ENCODE measurements at regions not wholly inside any gene's neighbourhood (a gene's known extent, or its start where the extent isn't known, plus 50 kb on each side); places are given as distances from the start of the nearest gene placed in this dataset.

DNA sequence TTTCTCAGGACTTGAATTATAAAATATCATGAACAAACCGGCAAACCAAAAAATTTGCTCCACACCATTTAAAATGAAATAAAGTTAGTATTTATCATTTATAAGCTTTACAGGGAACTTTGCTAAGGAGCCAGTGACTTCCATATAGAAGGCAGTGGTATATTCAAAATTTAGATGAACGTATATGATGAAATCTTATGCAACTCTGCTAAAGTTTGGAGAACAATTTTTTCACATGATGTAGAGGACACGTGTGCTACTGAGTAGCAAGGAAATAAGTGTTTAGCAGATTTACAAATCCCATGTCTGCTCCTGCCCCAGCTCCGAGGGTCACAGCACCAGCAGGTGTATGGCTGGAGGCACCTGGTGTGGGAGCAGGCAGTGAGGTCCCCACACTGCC is 70.8 kb upstream of the IFNG-AS1 start:
- DNase-seq (ENCODE audit: low read depth, low spot score) = no peak
- no TSS peak for BruUV-seq (replicated peaks)
- in situ Hi-C loops (cut with HindIII; ENCODE audit: low pct_unique_long_range_greater_than_20kb, low sequenced_read_pairs) = no loop called here
- ATAC-seq = no peak
- TF ChIP-seq SIN3A (IDR thresholded peaks at IDR 0.05; ENCODE audit: borderline replicate concordance, insufficient read depth, low read depth, low read length) (no peak), TCF7L2 (IDR thresholded peaks at IDR 0.05; ENCODE audit: low read depth, low read length) (no peak), POLR2AphosphoS5 (IDR thresholded peaks at IDR 0.05; ENCODE audit: low read depth, low read length) (no peak)
- TF ChIP-seq, protein P1, sequence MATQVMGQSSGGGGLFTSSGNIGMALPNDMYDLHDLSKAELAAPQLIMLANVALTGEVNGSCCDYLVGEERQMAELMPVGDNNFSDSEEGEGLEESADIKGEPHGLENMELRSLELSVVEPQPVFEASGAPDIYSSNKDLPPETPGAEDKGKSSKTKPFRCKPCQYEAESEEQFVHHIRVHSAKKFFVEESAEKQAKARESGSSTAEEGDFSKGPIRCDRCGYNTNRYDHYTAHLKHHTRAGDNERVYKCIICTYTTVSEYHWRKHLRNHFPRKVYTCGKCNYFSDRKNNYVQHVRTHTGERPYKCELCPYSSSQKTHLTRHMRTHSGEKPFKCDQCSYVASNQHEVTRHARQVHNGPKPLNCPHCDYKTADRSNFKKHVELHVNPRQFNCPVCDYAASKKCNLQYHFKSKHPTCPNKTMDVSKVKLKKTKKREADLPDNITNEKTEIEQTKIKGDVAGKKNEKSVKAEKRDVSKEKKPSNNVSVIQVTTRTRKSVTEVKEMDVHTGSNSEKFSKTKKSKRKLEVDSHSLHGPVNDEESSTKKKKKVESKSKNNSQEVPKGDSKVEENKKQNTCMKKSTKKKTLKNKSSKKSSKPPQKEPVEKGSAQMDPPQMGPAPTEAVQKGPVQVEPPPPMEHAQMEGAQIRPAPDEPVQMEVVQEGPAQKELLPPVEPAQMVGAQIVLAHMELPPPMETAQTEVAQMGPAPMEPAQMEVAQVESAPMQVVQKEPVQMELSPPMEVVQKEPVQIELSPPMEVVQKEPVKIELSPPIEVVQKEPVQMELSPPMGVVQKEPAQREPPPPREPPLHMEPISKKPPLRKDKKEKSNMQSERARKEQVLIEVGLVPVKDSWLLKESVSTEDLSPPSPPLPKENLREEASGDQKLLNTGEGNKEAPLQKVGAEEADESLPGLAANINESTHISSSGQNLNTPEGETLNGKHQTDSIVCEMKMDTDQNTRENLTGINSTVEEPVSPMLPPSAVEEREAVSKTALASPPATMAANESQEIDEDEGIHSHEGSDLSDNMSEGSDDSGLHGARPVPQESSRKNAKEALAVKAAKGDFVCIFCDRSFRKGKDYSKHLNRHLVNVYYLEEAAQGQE (IDR thresholded peaks at IDR 0.05; ENCODE audit: insufficient read depth in 1 of 2, low read depth in 2 of 2, low read length in 1 of 2) = no peak
- TF ChIP-seq, protein P2, sequence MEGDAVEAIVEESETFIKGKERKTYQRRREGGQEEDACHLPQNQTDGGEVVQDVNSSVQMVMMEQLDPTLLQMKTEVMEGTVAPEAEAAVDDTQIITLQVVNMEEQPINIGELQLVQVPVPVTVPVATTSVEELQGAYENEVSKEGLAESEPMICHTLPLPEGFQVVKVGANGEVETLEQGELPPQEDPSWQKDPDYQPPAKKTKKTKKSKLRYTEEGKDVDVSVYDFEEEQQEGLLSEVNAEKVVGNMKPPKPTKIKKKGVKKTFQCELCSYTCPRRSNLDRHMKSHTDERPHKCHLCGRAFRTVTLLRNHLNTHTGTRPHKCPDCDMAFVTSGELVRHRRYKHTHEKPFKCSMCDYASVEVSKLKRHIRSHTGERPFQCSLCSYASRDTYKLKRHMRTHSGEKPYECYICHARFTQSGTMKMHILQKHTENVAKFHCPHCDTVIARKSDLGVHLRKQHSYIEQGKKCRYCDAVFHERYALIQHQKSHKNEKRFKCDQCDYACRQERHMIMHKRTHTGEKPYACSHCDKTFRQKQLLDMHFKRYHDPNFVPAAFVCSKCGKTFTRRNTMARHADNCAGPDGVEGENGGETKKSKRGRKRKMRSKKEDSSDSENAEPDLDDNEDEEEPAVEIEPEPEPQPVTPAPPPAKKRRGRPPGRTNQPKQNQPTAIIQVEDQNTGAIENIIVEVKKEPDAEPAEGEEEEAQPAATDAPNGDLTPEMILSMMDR (IDR thresholded peaks at IDR 0.05) = no peak
- Histone ChIP-seq H3K36me3 (ENCODE audit: control insufficient read depth, insufficient read depth, low read length) (no peaks in the 10 kb centered on the region), H3K9me3 (ENCODE audit: control insufficient read depth, insufficient read depth, low read depth, low read length) (no peaks in the 10 kb centered on the region), H3K27ac (ENCODE audit: low read length) (no peak overlapping the region), H3K4me1 (ENCODE audit: control insufficient read depth, insufficient read depth, low read length) (no peaks in the 10 kb centered on the region), H3K4me3 (ENCODE audit: low read depth in 2 of 2, low read length in 2 of 2) (no peak overlapping the region), H3K27me3 (ENCODE audit: control insufficient read depth, insufficient read depth, low read length) (peaks cover 2% of the 10 kb centered on the region; the same call in 1 of the 2 replicates)
- ChIA-PET POLR2A (no interaction called here), CTCF (no interaction called here)
- intact Hi-C loops (cut with micrococcal nuclease; ENCODE audit: unreplicated experiment) = no loop called here

DNA sequence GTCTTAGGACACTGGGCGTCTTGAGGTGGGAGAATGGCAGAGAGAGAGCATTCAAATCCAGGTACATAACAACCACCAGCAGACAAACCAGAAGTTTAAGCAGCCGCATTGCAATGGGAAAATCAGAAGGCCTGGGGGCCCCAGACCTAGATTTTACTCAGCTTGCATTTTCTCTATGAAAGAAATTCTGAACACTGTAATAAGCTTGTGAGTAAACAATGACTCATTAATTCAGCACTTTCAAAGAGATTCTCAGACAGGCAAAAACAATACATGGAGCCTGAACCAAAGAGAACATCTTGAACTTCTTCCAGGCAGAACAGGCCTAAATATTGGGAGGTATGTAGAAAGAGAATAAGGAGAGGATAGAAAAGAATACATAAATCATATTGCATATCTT is 69.8 kb upstream of the IFNG-AS1 start:
- in situ Hi-C loops (cut with HindIII; ENCODE audit: low pct_unique_long_range_greater_than_20kb, low sequenced_read_pairs) = no loop called here
- Histone ChIP-seq H3K9me3 (ENCODE audit: control insufficient read depth, insufficient read depth, low read depth, low read length) (no peaks in the 10 kb centered on the region), H3K4me1 (ENCODE audit: control insufficient read depth, insufficient read depth, low read length) (no peaks in the 10 kb centered on the region), H3K4me3 (ENCODE audit: low read depth in 2 of 2, low read length in 2 of 2) (no peak overlapping the region), H3K27ac (ENCODE audit: low read length) (no peak overlapping the region), H3K36me3 (ENCODE audit: control insufficient read depth, insufficient read depth, low read length) (no peaks in the 10 kb centered on the region), H3K27me3 (ENCODE audit: control insufficient read depth, insufficient read depth, low read length) (peaks cover 2% of the 10 kb centered on the region; the same call in 1 of the 2 replicates)
- POLR2A ChIA-PET = no interaction called here
- CTCF ChIA-PET = no interaction called here
- no TSS peak for BruUV-seq (replicated peaks)
- no peak for ATAC-seq
- intact Hi-C loops (cut with micrococcal nuclease; ENCODE audit: unreplicated experiment) = no loop called here
- no peak for TF ChIP-seq TCF7L2 (IDR thresholded peaks at IDR 0.05; ENCODE audit: low read depth, low read length)
- TF ChIP-seq POLR2AphosphoS5 (IDR thresholded peaks at IDR 0.05; ENCODE audit: low read depth, low read length) = no peak
- no peak for TF ChIP-seq SIN3A (IDR thresholded peaks at IDR 0.05; ENCODE audit: borderline replicate concordance, insufficient read depth, low read depth, low read length)
- TF ChIP-seq, protein P1 (IDR thresholded peaks at IDR 0.05; ENCODE audit: insufficient read depth in 1 of 2, low read depth in 2 of 2, low read length in 1 of 2) = no peak
- TF ChIP-seq, protein P2 (IDR thresholded peaks at IDR 0.05) = no peak
- DNase-seq (ENCODE audit: low read depth, low spot score) = no peak
